ENCODE measurements at regions not wholly inside any gene's neighbourhood (a gene's known extent, or its start where the extent isn't known, plus 50 kb on each side); places are given as distances from the start of the nearest gene placed in this dataset.

- Mint-ChIP-seq H3K36me3 (no peaks in the 10 kb centered on the region), H3K9me3 (no peaks in the 10 kb centered on the region), H3K27ac (no peak overlapping the region), H3K27me3 (peaks cover 0 to 2% of the 10 kb centered on the region in 2 donors), H3K4me3 (no peak overlapping the region), H3K4me1 (ENCODE audit: low read depth in 2 of 2) (peaks cover 0 to 6% of the 10 kb centered on the region in 2 donors)
- no peak for DNase-seq (ENCODE audit: low spot score)
- no peak for ATAC-seq
Observed at GRCh38 chr3:184641430-184641829, 70.4 kb downstream of the MAGEF1 start.

DNA sequence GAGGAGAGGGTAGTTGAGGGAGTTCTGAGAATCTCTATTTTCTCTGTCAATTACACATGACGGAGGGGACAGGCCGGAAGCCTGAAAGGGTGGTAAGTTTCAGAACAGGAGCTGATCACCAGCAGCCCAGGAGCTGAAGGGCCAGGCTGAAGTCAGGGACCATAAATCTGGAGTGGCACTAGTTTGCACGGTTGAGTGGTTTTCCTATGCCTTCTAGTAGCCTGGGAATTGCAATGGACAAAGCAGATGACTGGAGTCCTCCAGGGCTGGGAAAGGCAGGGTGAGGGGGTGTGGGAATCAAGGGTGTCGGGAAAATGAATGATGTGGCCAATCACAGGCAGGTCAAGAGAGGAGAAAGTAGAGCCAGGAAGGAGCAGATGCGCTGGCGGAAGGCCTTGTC, 72.5 kb downstream of the MAGEF1 start:
- DNase-seq (ENCODE audit: low spot score) (no peak), ATAC-seq (no peak)
- no peaks in the 10 kb centered on the region for H3K36me3 Mint-ChIP-seq
- H3K4me3 Mint-ChIP-seq = no peak overlapping the region
- no peak overlapping the region for H3K27ac Mint-ChIP-seq
- H3K27me3 Mint-ChIP-seq = peaks cover 12 to 14% of the 10 kb centered on the region in 2 donors
- peaks cover 0 to 10% of the 10 kb centered on the region in 2 donors for H3K4me1 Mint-ChIP-seq (ENCODE audit: low read depth in 2 of 2)
- no peaks in the 10 kb centered on the region for H3K9me3 Mint-ChIP-seq

DNA sequence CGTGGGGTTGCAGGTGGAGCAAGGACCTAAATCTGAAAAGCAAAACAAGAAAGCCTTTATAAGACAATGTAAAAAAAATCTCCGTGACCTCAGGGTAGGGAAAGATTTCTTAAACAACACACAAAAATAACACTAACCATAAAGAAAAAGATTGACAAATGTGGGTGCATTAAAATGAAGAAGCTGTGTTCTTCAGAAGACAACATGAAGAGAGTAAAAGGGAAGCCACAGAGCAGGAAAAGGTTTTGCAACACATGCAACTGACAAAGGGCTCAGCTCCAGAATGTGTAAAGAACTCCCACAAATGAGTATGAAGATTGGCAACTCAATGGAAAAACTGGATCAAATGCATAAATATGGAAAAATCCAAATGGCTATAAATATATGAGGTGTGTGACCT, 74.2 kb downstream of the MAGEF1 start:
- DNase-seq (ENCODE audit: low spot score) (no peak), ATAC-seq (no peak)
- Mint-ChIP-seq H3K4me1 (ENCODE audit: low read depth in 2 of 2) (peaks cover 0 to 10% of the 10 kb centered on the region in 2 donors), H3K27me3 (peaks cover 12 to 15% of the 10 kb centered on the region in 2 donors), H3K36me3 (no peaks in the 10 kb centered on the region), H3K27ac (no peak overlapping the region), H3K4me3 (no peak overlapping the region), H3K9me3 (no peaks in the 10 kb centered on the region)

DNA sequence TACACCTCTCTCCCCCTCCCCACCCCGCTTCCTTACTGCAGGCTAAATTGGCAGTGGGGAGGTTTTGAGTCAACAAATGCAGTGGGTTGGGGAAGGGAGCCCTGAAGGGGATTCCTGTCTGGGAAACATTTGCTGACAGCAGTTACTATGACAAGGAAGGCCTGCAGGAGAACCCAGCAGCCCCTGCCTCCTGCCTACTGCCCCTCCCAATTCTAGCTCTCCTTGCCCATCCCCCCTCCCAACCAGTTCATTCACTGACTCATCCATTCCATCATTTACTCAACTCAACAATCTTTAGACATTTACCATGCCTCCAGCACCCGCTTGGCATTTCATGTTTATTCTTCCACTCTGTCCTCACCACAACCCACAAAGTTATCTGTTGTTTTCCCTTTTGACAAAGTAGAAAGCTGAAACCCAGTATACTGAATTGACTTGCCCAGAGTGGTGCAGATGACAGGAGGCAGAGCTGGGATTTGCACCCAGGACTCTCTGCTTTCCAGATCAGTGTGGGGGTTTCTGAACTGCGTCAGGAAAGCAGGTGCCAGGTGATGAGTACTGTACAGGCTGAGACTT, 75.0 kb downstream of the MAGEF1 start:
- H3K36me3 Mint-ChIP-seq = no peaks in the 10 kb centered on the region
- peak; percentile 65 to 76 for ATAC-seq
- H3K9me3 Mint-ChIP-seq = no peaks in the 10 kb centered on the region
- no peak overlapping the region for H3K4me3 Mint-ChIP-seq
- peaks cover 0 to 10% of the 10 kb centered on the region in 2 donors for H3K4me1 Mint-ChIP-seq (ENCODE audit: low read depth in 2 of 2)
- no peak overlapping the region for H3K27ac Mint-ChIP-seq
- DNase-seq (ENCODE audit: low spot score) = no peak
- H3K27me3 Mint-ChIP-seq = peaks cover 12 to 15% of the 10 kb centered on the region in 2 donors

DNA sequence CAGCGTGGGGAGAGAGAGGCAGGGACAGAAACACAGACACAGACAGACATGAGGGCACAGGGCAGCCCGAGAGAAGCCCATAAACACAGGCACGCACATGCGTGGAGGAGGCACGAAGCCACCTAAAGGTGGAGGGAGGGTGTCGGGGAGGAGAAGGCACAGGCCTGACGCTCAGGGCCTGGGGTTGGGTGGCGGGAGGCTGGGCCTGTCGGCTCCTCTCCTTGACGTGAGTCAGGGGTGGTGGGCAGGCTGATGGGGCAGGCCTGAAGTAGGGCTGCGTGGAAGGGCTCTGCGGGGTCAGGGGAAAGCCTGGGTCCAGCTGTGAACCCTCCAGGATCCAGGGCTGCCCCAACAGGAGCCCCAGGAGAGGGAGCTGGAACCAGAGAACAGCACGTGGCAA, 74.2 kb downstream of the EPHB3 start:
- no peaks in the 10 kb centered on the region for H3K36me3 Mint-ChIP-seq
- H3K27me3 Mint-ChIP-seq = peaks cover 10 to 15% of the 10 kb centered on the region in 2 donors
- H3K4me3 Mint-ChIP-seq = no peak overlapping the region
- no peak for ATAC-seq
- H3K27ac Mint-ChIP-seq = peak overlapping the region in 1 of 2 donors; percentile 6
- no peaks in the 10 kb centered on the region for H3K9me3 Mint-ChIP-seq
- DNase-seq (ENCODE audit: low spot score) = no peak
- H3K4me1 Mint-ChIP-seq (ENCODE audit: low read depth in 2 of 2) = peaks cover 0 to 10% of the 10 kb centered on the region in 2 donors

- Mint-ChIP-seq H3K36me3 (no peaks in the 10 kb centered on the region), H3K4me1 (ENCODE audit: low read depth in 2 of 2) (peaks cover 0 to 10% of the 10 kb centered on the region in 2 donors), H3K4me3 (no peak overlapping the region), H3K27ac (peak overlapping the region in 1 of 2 donors; percentile 6), H3K27me3 (peaks cover 10 to 15% of the 10 kb centered on the region in 2 donors), H3K9me3 (no peaks in the 10 kb centered on the region)
- no peak for ATAC-seq
- no peak for DNase-seq (ENCODE audit: low spot score)
Observed at GRCh38 chr3:184635126-184635525, 73.5 kb downstream of the EPHB3 start.

DNA sequence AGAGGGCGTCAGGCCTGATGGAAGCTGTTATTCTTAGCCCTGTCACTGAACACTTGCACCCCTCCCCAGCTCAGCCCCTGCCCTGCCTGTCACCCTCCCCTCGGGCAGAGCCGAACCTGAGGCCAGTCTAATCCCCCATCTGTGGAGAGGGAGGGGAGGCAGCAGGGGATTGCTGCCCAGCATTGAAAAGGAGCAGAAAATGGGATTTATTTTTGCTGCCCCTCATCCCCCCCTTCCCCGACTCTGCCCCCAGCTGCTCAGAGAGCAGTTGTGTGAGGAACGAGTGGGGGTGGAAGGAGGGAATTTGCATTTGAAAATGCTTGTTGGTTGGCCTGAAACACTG, 71.6 kb downstream of the EPHB3 start:
- DNase-seq (ENCODE audit: low spot score) = no peak
- Mint-ChIP-seq H3K4me1 (ENCODE audit: low read depth in 2 of 2) (peaks cover 0 to 10% of the 10 kb centered on the region in 2 donors), H3K27ac (no peak overlapping the region), H3K27me3 (peaks cover 10 to 15% of the 10 kb centered on the region in 2 donors), H3K4me3 (no peak overlapping the region), H3K9me3 (no peaks in the 10 kb centered on the region), H3K36me3 (no peaks in the 10 kb centered on the region)
- no peak for ATAC-seq

DNA sequence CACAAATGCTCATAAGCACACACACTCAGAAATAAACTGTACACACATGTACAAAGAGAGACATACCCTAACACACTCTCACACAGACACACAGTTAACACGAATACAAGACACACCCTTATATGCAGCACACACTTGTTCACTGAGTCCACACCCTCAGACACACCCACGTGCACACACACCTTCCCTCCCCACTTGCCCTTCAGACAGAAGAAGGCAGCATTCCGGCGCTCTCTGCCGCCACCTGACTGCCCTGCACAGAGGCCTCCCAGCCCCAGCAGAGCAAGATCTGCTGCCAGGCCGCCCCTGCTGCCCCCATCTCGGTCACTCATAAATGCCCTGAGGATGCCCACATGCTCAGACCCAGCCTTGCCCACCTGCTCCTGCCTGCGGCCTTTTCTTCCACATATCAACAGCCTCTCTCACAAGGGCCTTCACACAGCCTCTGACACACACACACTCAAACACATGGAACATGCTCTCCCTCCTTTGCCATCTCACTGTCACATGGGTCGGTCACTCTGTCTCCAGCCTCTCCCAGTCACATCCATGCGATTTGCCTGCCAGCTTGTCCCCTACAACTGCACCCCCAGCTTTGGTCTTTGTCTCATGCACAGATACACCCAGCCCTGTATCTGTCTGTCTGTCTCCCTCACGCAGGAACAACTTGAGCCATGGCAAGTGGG, 71.1 kb downstream of the EPHB3 start:
- Mint-ChIP-seq H3K4me3 (no peak overlapping the region), H3K27ac (no peak overlapping the region), H3K36me3 (no peaks in the 10 kb centered on the region), H3K9me3 (no peaks in the 10 kb centered on the region), H3K4me1 (ENCODE audit: low read depth in 2 of 2) (peaks cover 0 to 10% of the 10 kb centered on the region in 2 donors), H3K27me3 (peaks cover 10 to 15% of the 10 kb centered on the region in 2 donors)
- ATAC-seq = no peak
- no peak for DNase-seq (ENCODE audit: low spot score)
